Activated naive CD4-positive, alpha-beta T cell treated with Interleukin-2 at 50 U/mL for 16 hours (primary cell): ENCODE measurements at regions not wholly inside any gene's neighbourhood (a gene's known extent, or its start where the extent isn't known, plus 50 kb on each side); places are given as distances from the start of the nearest gene placed in this dataset.
"Not testable (repeated sequence)": the region's sequence is repeated elsewhere in the genome, so short reads cannot be mapped to it uniquely, and the experiment has no call there.

ENCODE experiments used
- DNase-seq: peaks from one replicate; pipeline ENCODE4 v3.0.0-alpha.2; 2020

DNA sequence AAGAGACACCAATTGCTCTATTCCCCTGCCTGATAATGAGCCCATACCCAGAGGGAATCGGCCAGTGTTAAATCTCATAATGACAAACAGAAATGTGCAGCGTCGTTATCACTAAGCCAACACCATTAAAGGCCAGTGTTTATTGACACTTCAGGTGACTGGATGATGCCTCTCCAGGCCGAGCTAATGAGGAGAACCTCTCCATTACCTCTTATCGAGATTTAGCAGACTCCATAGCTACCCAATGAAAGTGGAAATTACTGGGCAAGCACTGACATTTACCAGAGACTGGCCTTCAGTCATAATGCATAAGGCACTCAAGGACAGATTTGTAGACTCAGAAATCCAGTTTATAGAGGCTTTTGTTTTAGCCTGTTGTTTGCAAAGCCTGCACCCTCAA is 669.5 kb downstream of the MAFB start:
- no peak for DNase-seq

DNA sequence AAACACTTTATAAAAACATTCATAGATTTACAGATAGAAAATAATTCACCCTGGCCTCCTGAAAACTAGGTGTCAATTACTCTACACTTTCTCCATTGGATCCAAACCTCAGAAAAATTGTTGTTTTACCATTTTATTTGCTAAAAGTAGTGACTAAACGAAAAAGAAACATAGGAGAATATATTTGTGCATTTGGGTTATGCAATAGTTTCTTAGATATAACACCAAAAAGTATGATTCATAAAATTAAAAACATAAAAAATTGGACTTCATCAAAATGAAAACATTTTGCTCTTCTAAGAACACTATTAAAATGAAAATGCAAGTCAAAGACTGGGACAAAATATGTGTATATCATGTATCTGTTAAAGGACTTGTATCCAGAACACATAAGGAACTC is 671.3 kb downstream of the MAFB start:
- DNase-seq, result no peak

- no peak for DNase-seq
Measured at GRCh38 chr20:40016890-40017289, 672.1 kb downstream of the MAFB start.

- no peak for DNase-seq
Measured at GRCh38 chr20:40016392-40016791, 672.6 kb downstream of the MAFB start.

GRCh38 chr20:40012026-40012425 is 677.0 kb downstream of the MAFB start:
- DNase-seq, result not testable (repeated sequence)

DNA sequence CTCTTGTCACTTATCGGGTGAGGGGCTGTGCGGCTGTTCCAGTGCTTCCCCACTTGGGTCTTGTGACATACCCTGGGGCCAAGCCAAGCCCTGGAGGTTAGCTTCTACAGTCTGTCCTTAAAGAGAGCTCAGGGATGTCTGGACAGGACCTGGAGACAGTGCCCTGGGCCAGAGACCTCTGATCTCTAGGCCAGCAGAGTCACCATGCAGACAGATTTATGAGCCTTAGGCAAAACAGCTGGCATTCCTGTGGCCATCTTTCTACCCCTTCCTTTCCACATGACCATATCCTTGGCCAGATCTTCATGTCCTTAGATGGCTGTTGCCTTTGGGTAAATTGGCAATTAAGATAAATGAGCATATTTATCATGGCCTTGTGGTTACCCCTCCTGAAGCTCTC is 678.6 kb downstream of the MAFB start:
- no peak for DNase-seq

- no peak for DNase-seq
Measured at GRCh38 chr20:40009542-40009941, 679.5 kb downstream of the MAFB start.

GRCh38 chr20:40008177-40008576 is 680.9 kb downstream of the MAFB start:
- DNase-seq, result no peak

- no peak for DNase-seq
Measured at GRCh38 chr20:40006168-40006860, 682.7 kb downstream of the MAFB start.

DNA sequence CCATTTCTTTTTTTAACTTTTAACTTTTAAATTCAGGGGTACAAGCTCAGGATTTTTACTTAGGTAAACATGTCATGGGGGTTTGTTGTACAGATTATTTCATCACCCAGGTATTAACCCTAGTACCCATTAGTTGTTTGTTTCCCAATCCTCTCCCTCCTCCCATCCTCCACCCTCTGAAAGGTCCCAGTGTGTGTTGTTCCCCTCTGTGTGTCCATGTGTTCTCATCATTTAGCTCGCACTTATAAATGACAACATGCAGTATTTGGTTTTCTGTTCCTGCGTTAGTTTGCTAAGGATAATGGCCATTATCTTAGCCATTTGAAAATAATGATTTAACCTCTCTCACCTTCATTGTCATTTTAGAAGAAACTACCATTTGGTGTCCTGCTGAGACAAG is 684.9 kb downstream of the MAFB start:
- DNase-seq, result not testable (repeated sequence)

GRCh38 chr20:39993742-39994141 is 695.3 kb downstream of the MAFB start:
- DNase-seq, result no peak

DNA sequence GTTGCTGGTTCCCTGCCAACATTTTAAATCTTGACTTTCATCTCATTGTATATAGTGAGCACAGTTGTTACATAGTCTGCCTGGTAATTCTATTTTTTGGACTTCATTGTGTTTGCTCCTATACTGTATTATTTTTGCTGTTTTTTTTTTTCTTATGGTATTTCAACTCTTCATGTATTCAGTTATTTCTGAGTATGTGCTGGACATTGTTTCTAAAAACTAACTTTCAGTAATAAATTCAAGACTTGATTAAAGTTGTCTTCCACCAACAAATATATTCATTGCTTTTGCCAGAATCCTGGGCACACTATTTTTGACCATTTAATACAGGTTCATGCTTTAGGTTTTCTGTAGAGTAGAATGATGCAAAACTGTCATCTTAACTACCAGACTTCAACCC is 698.3 kb downstream of the MAFB start:
- no peak for DNase-seq

- no peak for DNase-seq
Measured at GRCh38 chr20:39988991-39989390, 700.0 kb downstream of the MAFB start.

DNA sequence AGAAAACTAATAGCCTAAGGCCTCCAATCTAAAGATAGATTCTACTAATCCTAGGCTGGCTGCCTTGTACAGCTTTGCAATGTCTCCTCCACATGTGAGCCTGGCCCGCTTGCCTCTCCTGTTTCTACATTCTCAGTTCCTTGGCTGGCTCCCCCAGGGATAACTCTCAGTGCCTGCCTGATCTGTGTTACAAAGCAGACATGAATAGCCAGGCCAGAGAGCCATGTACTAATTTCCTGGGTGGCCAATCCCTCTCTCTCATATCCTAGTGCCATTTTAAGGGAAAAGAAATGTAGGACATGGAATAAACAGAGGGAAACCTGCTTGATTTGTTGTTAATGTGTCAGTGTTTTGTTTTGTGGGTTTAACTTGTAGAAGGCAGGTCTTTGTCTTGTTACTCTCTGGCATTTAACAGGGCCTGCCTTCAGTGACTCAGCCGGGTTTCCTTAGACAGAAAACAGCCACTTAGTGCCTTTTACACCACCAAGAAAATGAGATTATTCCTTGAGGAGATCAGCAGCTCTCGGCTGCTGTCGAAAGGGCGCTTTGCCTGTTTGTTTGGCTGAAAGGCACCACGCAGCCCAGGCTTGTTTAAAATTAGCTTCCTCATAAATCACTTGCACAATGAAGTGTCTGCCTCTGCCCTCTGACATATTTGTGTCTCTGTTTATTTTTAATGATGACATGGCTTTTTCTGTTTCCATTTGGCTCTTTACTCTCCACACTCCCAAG is 702.7 kb downstream of the MAFB start:
- DNase-seq, result no peak

DNA sequence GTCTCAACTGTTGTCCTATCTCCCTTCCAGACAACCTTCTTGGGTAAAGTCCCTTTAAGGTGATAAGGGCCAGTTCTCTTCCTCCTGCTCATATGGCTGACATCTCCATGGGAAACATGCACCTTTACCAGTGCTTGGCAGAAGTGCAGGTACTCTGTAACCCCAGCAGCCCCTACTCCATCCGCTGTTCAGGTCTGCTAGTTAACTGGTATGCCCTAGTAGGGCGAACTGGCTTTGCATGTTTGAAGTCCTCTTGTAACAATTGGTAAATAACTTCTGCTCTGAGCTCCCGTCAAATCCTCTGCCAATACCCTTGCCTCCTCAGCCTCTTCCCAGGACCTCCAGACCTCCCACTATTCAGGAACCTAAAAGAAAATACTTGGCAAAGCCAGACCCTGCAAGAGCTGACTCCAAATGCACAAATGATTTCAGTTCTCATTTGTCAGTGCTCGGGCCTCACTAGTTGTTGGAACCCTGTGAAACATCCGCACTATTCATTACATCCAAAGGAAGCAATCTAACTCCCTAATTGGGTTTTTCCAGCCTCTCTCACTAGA is 703.7 kb downstream of the MAFB start:
- no peak for DNase-seq

DNA sequence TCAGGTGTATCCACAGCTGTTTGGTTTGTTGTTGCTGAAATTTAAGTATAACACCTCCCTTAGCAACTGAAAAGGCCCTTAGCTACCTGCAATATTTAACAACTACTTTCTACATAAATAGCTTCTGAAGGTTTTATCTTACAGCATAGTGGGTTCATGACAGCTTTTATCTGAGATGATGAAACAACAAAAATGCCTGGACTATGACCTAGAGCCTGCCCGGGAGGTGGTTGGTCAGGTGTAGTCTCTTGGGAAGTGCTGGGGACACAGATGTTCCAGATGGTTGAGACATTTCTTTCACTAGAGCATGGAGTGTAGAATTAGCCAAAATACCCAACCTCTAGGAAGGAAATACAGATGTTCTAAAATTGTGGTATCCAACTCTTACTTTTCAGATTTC is 705.4 kb downstream of the MAFB start:
- no peak for DNase-seq

DNA sequence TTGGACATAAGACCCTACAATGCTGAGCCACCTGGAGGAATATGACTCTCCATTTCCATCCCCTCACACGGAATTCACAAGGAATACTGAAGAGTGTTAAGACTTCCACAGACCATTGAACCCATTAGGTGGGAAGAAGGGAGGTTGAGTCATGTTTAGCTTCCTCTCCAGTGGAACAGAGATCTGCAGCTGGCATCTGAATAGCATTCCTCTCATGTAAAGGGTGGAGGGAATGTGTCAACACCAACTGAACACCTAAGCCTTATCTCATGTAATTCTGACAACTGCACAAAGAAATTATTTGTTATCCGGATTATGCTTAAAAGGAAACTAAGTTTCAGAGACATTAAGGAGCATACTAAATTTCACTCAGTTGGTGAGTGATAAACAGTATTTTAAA is 705.9 kb downstream of the MAFB start:
- no peak for DNase-seq

- DNase-seq, result no peak
Measured at GRCh38 chr20:39974966-39975501, 714.0 kb downstream of the MAFB start.

- DNase-seq, result no peak
Measured at GRCh38 chr20:39968495-39968894, 720.5 kb downstream of the MAFB start.

DNA sequence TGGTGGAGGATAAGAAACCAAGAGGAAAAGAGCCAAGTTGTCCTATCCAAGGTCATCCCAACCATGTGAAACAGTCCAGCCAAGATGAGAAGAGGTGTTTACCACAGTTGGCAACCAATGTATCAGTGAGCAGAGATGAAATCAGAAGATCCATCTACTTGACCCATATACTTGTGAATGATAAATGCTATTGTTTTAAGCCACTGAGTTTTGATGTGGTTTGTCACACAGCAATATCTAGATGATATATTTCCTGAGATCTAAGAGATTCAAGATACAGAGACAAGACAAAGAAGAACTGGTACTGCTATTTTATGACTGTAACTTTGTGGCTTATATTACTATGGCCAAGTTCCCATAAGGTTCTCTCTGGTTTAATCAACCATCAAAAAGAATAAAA is 721.2 kb downstream of the MAFB start:
- DNase-seq, result no peak

DNA sequence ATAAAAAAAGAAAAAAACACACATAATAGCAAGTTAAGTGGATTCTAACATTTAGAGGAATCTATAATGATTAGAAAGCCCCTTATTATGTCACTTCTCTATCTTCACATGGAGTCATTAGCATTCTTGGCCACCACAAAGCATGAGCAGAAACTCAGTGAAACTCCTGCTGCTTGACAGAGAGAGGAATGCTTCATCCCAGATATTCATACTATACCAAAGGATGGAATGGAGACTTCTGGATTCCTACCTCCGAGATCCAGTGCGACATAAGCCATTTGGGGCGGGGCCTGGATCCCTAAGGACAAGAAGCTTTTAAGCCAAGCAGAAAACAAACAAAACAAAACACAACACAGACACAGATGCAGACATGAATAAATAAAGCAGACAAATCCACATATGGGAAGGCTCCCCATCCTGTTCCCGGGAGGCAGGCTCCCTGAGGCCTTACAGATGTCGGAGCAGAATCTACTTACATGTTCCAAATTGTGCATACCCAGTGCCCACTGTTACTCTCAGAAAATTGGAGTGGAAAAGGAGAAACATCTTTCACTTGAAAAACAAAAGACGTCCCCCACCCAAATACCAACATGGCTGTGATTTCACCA is 727.3 kb downstream of the MAFB start:
- no peak for DNase-seq

- DNase-seq, result no peak
Measured at GRCh38 chr20:39960522-39961428, 728.3 kb downstream of the MAFB start.

- not testable (repeated sequence) for DNase-seq
Measured at GRCh38 chr20:39957911-39958310, 731.1 kb downstream of the MAFB start.
